ENCODE measurements at regions not wholly inside any gene's neighbourhood (a gene's known extent, or its start where the extent isn't known, plus 50 kb on each side); places are given as distances from the start of the nearest gene placed in this dataset.

- no peak for DNase-seq (ENCODE audit: low read depth in 2 of 2)
These were observed 50.2 kb upstream of the CCND2 start for GRCh38 chr12:4223273-4223845.

- DNase-seq (ENCODE audit: low read depth in 2 of 2): no peak
These were observed 52.3 kb upstream of the CCND2 start for GRCh38 chr12:4221258-4221620.

- DNase-seq (ENCODE audit: low read depth in 2 of 2): no peak
These were observed 52.9 kb upstream of the CCND2 start for GRCh38 chr12:4220536-4221257.

- no peak for DNase-seq (ENCODE audit: low read depth in 2 of 2)
These were observed 56.5 kb upstream of the CCND2 start for GRCh38 chr12:4217091-4217490.

GRCh38 chr12:4216187-4216927 is 57.2 kb upstream of the CCND2 start:
- DNase-seq (ENCODE audit: low read depth in 2 of 2): no peak

- no peak for DNase-seq (ENCODE audit: low read depth in 2 of 2)
These were observed 58.1 kb upstream of the CCND2 start for GRCh38 chr12:4215229-4216186.

GRCh38 chr12:4214877-4215228 is 58.7 kb upstream of the CCND2 start:
- DNase-seq (ENCODE audit: low read depth in 2 of 2): no peak

GRCh38 chr12:4213471-4213870 is 60.1 kb upstream of the CCND2 start:
- no peak for DNase-seq (ENCODE audit: low read depth in 2 of 2)

- DNase-seq (ENCODE audit: low read depth in 2 of 2): no peak
These were observed 60.7 kb upstream of the CCND2 start for GRCh38 chr12:4212845-4213244.

- DNase-seq (ENCODE audit: low read depth in 2 of 2): no peak
These were observed 62.2 kb upstream of the CCND2 start for GRCh38 chr12:4211372-4211771.

GRCh38 chr12:4210183-4210582 is 63.4 kb upstream of the CCND2 start:
- no peak for DNase-seq (ENCODE audit: low read depth in 2 of 2)

GRCh38 chr12:4206470-4206869 is 67.1 kb upstream of the CCND2 start:
- no peak for DNase-seq (ENCODE audit: low read depth in 2 of 2)

GRCh38 chr12:4203772-4204376 is 69.7 kb upstream of the CCND2 start:
- no peak for DNase-seq (ENCODE audit: low read depth in 2 of 2)

- DNase-seq (ENCODE audit: low read depth in 2 of 2): no peak
These were observed 70.6 kb upstream of the CCND2 start for GRCh38 chr12:4202918-4203317.

- DNase-seq (ENCODE audit: low read depth in 2 of 2): no peak
These were observed 71.1 kb upstream of the CCND2 start for GRCh38 chr12:4202487-4202886.

GRCh38 chr12:4201333-4202100 is 72.0 kb upstream of the CCND2 start:
- no peak for DNase-seq (ENCODE audit: low read depth in 2 of 2)

- no peak for DNase-seq (ENCODE audit: low read depth in 2 of 2)
These were observed 75.4 kb upstream of the CCND2 start for GRCh38 chr12:4197922-4198763.

- DNase-seq (ENCODE audit: low read depth in 2 of 2): no peak
These were observed 76.6 kb upstream of the CCND2 start for GRCh38 chr12:4196805-4197420.

GRCh38 chr12:4194668-4195067 is 78.9 kb upstream of the CCND2 start:
- no peak for DNase-seq (ENCODE audit: low read depth in 2 of 2)

GRCh38 chr12:4193821-4194220 is 79.7 kb upstream of the CCND2 start:
- DNase-seq (ENCODE audit: low read depth in 2 of 2): no peak

Data from fibroblast of skin of left biceps (primary cell).